Sigmoid colon (tissue), 4 donors: ENCODE measurements at regions not wholly inside any gene's neighbourhood (a gene's known extent, or its start where the extent isn't known, plus 50 kb on each side); places are given as distances from the start of the nearest gene placed in this dataset.

Experiments used
- CTCF ChIP-seq, 4 experiments: fragments of 450-650 bp in 3 of 4; fragments of 200-600 bp in 1 of 4; IDR thresholded peaks; one replicate each; pipeline ENCODE4 v1.5.1; 2016 to 2019; ENCODE audit warnings: antibody characterized with exemption in 4 of 4, mild to moderate bottlenecking in 3 of 4, moderate library complexity in 2 of 4
- EP300 ChIP-seq, 4 donors: sonication (generic); formaldehyde crosslinking; IDR thresholded peaks; one replicate each; pipeline ENCODE4 v1.6.1; 2017; ENCODE audit warnings: antibody characterized with exemption in 4 of 4
- POLR2A ChIP-seq, 2 donors: fragments of 450-650 bp; IDR thresholded peaks; one replicate each; pipeline ENCODE4 v1.6.1; 2016; ENCODE audit warnings: antibody characterized with exemption in 2 of 2, mild to moderate bottlenecking in 2 of 2, moderate library complexity in 2 of 2

- TF ChIP-seq CTCF (IDR thresholded peaks at IDR 0.05) = no peak
- no peak for TF ChIP-seq EP300 (IDR thresholded peaks at IDR 0.05)
- TF ChIP-seq POLR2A (IDR thresholded peaks at IDR 0.05) = no peak
Observed at GRCh38 chr6:125375013-125375412, 73.2 kb upstream of the HDDC2 start.
